ENCODE measurements at regions not wholly inside any gene's neighbourhood (a gene's known extent, or its start where the extent isn't known, plus 50 kb on each side); places are given as distances from the start of the nearest gene placed in this dataset.

DNA sequence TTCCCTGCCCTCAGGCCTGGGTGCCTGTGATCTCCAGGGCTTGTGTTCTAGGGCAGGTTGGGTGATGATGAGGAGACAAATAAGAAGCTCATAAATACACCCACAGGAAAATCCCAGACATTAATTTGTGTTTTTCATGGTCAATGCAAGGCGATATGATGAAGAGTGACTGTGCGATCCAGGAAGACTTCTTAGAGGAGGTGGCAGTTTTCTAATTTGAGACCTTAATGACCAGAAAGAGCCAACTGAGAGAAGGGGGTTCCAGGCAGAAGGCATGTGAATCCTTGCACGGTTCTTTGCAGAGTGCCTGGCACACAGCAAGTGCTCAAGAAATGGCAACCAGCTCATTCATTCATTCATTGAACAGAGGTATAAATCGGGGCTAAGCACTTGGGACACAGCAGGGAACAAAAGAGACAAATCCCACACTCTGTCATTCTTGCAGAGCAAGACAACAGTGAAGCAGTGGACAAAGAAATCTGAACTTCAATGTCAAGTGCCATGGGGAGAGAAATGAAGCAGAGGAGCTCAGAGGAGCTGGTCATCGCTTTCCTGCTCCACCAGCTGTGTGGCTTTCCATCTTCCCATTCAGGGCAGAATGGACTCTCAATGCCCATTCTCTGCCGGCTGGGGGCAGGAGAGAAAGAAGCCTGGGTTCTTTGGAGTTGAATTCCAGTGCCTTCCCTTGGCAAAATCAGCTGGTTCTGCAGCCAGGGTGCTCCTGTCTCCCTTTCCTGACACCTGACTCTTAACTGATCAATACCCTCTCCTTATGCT lies 128.3 kb downstream of the AACS start:
- no peak for DNase-seq (ENCODE audit: low read depth in 1 of 2, low spot score in 1 of 2)

DNA sequence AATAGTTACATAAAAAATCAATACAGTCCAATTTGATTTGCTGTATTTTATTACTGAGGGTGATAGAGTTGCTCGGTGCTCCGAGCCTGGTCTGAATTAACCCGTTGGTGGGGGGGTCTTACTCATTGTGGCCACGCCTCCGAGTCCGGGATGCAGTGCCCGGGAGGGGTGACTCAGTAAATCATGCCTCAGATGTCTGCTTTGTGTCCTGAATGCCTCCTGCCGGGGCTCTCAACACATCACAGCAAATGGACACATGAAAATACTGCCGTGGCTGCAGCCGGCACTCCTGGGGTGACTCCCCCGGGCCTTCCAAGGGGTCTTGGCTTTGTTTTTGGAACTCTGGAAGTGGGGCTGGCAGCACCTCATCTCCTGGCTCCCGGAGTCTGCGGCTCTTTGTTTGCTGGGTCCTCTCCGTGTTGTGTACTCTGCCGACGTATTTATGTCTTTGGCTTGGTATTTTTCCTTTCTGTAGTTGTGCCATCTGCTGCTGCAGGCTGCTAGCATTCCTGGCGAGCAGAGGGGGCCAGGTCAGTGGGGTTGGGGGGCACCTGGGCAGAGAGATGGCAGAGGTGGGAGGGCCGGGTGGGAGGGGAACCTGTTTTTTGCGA lies 129.0 kb downstream of the AACS start:
- no peak for DNase-seq (ENCODE audit: low read depth in 1 of 2, low spot score in 1 of 2)

- DNase-seq (ENCODE audit: low read depth in 1 of 2, low spot score in 1 of 2) = no peak
These were observed 129.8 kb downstream of the AACS start for GRCh38 chr12:125194987-125195386.

GRCh38 chr12:125197326-125197725 lies 132.1 kb downstream of the AACS start:
- no peak for DNase-seq (ENCODE audit: low read depth in 1 of 2, low spot score in 1 of 2)

GRCh38 chr12:125198652-125199051 lies 133.4 kb downstream of the AACS start:
- no peak for DNase-seq (ENCODE audit: low read depth in 1 of 2, low spot score in 1 of 2)

GRCh38 chr12:125201090-125201489 lies 135.9 kb downstream of the AACS start:
- no peak for DNase-seq (ENCODE audit: low read depth in 1 of 2, low spot score in 1 of 2)

DNA sequence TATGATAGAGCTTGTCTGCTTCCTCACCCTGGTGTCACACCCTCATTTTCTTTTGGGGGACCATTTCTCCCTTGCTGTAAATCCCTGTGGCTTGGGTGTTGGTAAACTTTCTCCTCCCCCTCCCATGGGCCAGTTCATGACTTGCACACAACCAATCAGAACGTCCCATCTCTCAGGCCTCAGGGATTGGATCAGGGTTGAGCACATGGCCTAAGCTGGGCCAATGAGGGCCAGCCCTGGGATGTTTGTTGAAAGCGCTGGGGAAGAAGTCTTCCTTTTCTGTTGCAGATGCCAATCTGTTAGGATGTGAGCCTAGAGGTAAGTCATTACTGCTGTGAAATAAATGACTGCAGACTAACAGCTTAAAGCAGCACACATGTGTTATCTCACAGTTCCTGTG lies 136.7 kb downstream of the AACS start:
- DNase-seq (ENCODE audit: low read depth in 1 of 2, low spot score in 1 of 2) = no peak

DNA sequence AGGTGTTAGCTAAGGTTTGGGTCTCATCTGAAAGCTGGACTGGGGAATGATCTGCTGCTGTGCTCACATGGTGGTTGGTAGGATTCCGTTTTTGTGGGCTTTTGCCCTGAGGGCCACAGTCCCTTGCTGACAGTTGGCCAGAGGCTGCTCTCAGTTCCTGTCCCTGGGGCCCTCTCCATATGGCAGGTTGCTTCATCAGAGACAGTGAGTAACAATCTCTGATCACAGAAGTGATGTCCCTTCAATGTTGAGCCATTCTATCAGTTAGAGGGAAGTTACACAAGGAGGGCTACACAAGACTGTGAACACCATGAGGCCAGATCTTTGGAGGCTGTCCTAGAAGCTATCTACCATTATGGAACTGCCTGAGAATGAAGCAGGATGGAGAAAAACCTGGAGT lies 137.2 kb downstream of the AACS start:
- DNase-seq (ENCODE audit: low read depth in 1 of 2, low spot score in 1 of 2) = no peak

DNA sequence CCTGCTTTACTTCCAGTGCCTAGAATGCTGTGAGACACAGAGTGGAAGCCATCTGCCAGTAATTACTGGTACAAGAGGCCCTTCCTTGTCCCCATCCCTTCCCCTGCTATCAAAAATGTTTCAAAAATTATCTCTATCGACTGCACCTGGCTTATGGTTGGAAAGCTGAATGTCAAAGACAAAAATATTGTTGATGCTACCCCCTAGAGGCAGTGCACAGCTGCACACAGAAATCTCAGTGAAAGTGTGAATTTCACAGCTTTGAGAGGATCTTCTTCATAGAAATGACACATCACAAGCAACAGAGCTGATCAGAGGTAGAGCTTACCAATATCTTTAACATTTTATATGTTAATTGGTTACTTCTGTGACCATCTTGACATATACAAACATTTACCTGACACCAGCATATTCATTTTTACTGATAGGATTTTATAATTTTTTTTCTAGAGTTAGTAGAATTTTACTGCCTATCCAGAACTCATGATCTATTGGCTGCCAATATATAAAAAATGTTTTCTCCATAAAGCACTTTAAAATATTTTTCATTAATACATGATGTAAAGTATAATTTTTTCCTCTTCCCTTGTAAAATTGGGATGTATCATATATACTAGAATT lies 138.0 kb downstream of the AACS start:
- DNase-seq (ENCODE audit: low read depth in 1 of 2, low spot score in 1 of 2) = no peak

DNA sequence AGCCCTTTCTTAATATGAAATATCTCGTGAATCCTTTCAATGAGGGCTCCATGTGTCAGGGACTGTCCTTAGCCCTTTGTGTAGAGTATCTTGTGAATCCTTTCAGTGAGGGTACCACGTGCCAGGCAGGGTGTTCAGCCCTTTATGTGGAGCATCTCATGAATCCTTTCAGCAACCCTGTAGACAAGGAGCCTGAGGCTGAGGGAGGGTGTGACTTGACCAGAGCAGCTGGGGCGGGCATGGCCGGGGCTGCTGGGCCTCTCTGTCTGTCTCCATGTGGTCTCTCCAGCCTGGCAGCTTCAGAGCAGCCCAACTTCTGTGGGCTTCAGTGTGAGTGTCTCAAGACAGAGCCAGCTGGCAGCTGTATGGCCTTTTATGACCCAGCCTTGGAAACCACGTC lies 140.2 kb downstream of the AACS start:
- DNase-seq (ENCODE audit: low read depth in 1 of 2, low spot score in 1 of 2) = no peak

- no peak for DNase-seq (ENCODE audit: low read depth in 1 of 2, low spot score in 1 of 2)
These were observed 141.5 kb downstream of the AACS start for GRCh38 chr12:125206711-125207110.

GRCh38 chr12:125208334-125208733 lies 143.1 kb downstream of the AACS start:
- no peak for DNase-seq (ENCODE audit: low read depth in 1 of 2, low spot score in 1 of 2)

DNA sequence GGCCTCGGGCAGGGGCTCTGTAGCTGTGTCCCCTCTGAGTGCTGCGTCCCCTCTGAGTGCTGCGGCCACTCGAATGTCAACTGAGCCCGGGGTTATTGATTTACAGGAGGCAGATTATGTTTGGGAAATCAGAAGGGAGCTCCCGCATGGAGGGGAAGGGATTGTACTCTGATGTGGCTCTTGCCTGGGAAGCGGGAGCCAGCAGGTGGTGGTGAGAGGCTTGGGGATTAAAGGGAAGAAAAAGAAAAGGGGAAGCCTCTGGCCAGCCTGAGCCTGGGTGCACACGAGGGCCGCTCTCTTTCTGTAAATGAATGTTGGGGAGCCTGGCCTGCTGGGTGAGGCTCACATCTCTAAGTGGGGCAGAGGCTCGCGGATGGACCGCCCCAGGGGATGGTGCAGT lies 143.7 kb downstream of the AACS start:
- no peak for DNase-seq (ENCODE audit: low read depth in 1 of 2, low spot score in 1 of 2)

DNA sequence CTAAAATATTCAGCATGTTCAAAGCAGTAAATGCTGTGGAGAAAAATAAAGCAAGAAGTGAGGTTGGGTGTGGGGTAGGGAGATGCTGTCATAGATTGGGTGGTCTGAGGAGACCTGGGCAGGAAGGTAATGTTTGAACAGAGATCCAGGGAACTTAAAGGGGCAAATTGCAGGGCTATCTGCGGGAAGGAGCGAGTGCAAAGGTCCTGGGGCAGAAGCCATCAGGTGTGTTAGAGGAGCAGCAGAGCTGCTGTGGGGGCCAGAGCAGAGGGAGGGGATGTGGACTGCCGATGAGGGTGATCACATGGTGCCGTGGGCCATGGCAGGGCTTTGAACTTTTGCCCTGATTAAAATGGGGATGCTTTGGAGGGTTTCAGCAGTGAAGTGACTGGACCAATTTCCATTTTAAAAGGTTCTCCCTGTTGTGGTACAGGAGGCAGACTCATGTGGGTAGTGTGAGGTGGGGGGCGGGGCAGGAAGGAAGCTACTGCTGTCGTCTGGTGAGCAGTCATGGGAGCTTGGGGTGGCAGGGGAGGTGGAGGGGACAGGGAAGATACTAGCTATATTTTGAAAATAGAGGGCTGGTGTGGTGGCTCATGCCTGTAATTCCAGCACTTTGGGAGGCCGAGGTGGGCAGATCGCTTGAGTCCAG lies 145.0 kb downstream of the AACS start:
- no peak for DNase-seq (ENCODE audit: low read depth in 1 of 2, low spot score in 1 of 2)

- no peak for DNase-seq (ENCODE audit: low read depth in 1 of 2, low spot score in 1 of 2)
These were observed 146.2 kb downstream of the AACS start for GRCh38 chr12:125211464-125211863.

GRCh38 chr12:125214289-125214688 lies 149.1 kb downstream of the AACS start:
- no peak for DNase-seq (ENCODE audit: low read depth in 1 of 2, low spot score in 1 of 2)

- DNase-seq (ENCODE audit: low read depth in 1 of 2, low spot score in 1 of 2) = no peak
These were observed 151.5 kb downstream of the AACS start for GRCh38 chr12:125216756-125217155.

DNA sequence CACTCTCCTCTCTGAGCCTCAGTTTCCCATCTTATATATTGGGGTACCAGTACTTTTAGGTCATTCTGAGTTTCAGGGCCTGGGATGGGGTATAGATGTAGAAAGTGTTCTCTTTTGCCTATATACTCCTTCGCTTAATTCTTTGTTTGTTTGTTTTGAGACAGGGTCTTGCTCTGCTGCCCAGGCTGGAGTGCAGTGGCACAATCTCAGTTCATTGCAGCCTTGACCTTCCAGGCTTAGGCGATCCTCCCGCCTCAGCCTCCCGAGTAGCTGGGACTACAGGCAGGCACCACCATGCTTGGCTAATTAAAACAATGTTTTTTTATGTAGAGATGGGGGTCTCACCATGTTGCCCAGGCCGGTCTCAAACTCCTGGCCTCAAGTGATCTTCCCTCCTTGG lies 152.1 kb downstream of the AACS start:
- no peak for DNase-seq (ENCODE audit: low read depth in 1 of 2, low spot score in 1 of 2)

- DNase-seq (ENCODE audit: low read depth in 1 of 2, low spot score in 1 of 2) = no peak
These were observed 153.7 kb downstream of the AACS start for GRCh38 chr12:125218952-125219351.

DNA sequence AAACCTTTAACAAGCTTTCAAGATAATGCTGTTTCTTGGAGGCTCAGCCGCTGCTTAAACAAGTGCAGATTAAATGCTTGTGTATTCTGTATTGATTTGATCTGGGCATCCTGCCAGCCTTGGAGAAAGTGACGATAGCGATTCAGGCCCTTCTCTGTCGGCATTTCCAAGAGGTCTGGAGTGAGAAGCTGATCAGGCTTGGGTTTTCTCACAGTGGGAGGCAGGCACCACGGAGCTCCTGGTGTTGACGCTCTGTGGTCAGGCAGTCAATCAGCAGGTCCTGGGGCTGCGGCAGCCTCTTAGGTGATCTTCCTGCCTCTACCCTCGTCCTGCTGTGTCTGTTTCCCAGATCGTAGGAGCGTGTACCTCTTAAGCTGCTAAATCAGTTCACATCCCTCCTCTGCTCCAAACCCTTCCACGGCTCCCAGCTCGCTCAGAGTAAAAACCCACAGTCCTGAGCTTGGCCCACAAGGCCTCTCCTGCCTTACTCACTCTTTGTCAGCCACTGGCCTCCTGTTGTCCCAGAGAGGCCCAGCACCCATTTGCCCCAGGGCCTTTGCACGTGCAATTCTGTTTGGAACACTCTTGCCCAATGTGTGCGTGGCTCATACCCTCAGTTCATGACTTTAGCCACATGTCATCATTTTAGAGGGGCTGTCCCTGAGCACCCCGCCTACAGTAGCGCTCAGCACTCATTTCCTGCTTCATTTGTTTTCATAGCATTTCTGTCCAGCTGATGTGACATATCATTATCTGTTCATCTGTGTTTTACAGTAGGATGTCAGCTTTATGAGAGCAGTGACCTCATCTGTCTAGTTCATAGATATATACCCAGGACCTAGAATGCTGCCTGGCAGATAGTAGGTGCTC lies 155.4 kb downstream of the AACS start:
- DNase-seq (ENCODE audit: low read depth in 1 of 2, low spot score in 1 of 2) = no peak

GRCh38 chr12:125221602-125222001 lies 156.4 kb downstream of the AACS start:
- no peak for DNase-seq (ENCODE audit: low read depth in 1 of 2, low spot score in 1 of 2)
